Common myeloid progenitor, CD34-positive (primary cell): ENCODE measurements at regions not wholly inside any gene's neighbourhood (a gene's known extent, or its start where the extent isn't known, plus 50 kb on each side); places are given as distances from the start of the nearest gene placed in this dataset.

ENCODE experiments used
- CTCF ChIA-PET: fragments of 350-600 bp; sonication (Branson Sonifier 250); formaldehyde crosslinking; loops from one replicate; lab custom pipeline; 2021; ENCODE audit warnings: antibody characterized with exemption; lab: Charles Lee
- POLR2A ChIA-PET: fragments of 350-600 bp; sonication (Branson Sonifier 250); formaldehyde crosslinking; loops from one replicate; lab custom pipeline; 2021; ENCODE audit warnings: antibody characterized with exemption; lab: Charles Lee
- DNase-seq, 3 donors: peaks; one replicate each; pipeline versions ENCODE4 v3.0.0 to v3.0.0-alpha.2; 2013
- H3K27ac ChIP-seq, 2 experiments: 1 replicate in 1 of 2; 2 replicates in 1 of 2; pipeline ENCODE4 v1.7.0; 2013; ENCODE audit warnings: inconsistent platforms in 2 of 2, low read length in 2 of 2, mild to moderate bottlenecking in 2 of 2, low read depth in 1 of 2, moderate library complexity in 1 of 2; ENCODE audit not compliant: severe bottlenecking in 2 of 2, insufficient read depth in 1 of 2, poor library complexity in 1 of 2
- H3K27me3 ChIP-seq, 5 experiments: replicated peaks in 2 of 5; 1 replicate in 3 of 5; 2 replicates in 2 of 5; pipeline versions ENCODE4 v1.6.1 to v1.7.0; 2013; ENCODE audit warnings: low read length in 4 of 5, mild to moderate bottlenecking in 2 of 5, moderate library complexity in 2 of 5, inconsistent platforms in 1 of 5; ENCODE audit not compliant: insufficient read depth in 5 of 5, control insufficient read depth in 4 of 5
- H3K36me3 ChIP-seq, 4 experiments: 1 replicate in 2 of 4; 2 replicates in 2 of 4; pipeline versions ENCODE4 v1.6.1 to v1.7.0; 2013; ENCODE audit warnings: low read length in 3 of 4, control low read depth in 1 of 4, mild to moderate bottlenecking in 1 of 4; ENCODE audit not compliant: control insufficient read depth in 4 of 4, insufficient read depth in 4 of 4
- H3K4me1 ChIP-seq, 4 experiments: 1 replicate in 3 of 4; 2 replicates in 1 of 4; pipeline versions ENCODE4 v1.6.1 to v1.7.1; 2013; ENCODE audit warnings: low read length in 3 of 4, mild to moderate bottlenecking in 3 of 4, control low read depth in 1 of 4, inconsistent platforms in 1 of 4, moderate library complexity in 1 of 4; ENCODE audit not compliant: control insufficient read depth in 4 of 4, insufficient read depth in 4 of 4; ENCODE audit errors: control extremely low read depth in 1 of 4
- H3K4me3 ChIP-seq, 7 experiments: 1 replicate in 4 of 7; 2 replicates in 3 of 7; pipeline versions ENCODE4 v1.5.1 to v1.7.0; 2013; ENCODE audit warnings: mild to moderate bottlenecking in 7 of 7, low read length in 6 of 7, moderate library complexity in 6 of 7, inconsistent platforms in 2 of 7, low read depth in 2 of 7, control low read depth in 1 of 7; ENCODE audit not compliant: insufficient read depth in 4 of 7, control insufficient read depth in 1 of 7; ENCODE audit errors: extremely low read depth in 1 of 7
- H3K9me3 ChIP-seq, 5 experiments: 1 replicate in 4 of 5; 2 replicates in 1 of 5; pipeline versions ENCODE4 v1.6.1 to v1.7.1; 2013; ENCODE audit warnings: low read length in 4 of 5, mild to moderate bottlenecking in 2 of 5, inconsistent platforms in 1 of 5, low read depth in 1 of 5, moderate library complexity in 1 of 5; ENCODE audit not compliant: control insufficient read depth in 4 of 5, insufficient read depth in 2 of 5; ENCODE audit errors: control extremely low read depth in 1 of 5
- WGBS: methylation state at CpG from one replicate; pipeline ENCODE4 v1.1.5; 2013; ENCODE audit not compliant: insufficient coverage; 5-methylcytosine and 5-hydroxymethylcytosine counted together

DNA sequence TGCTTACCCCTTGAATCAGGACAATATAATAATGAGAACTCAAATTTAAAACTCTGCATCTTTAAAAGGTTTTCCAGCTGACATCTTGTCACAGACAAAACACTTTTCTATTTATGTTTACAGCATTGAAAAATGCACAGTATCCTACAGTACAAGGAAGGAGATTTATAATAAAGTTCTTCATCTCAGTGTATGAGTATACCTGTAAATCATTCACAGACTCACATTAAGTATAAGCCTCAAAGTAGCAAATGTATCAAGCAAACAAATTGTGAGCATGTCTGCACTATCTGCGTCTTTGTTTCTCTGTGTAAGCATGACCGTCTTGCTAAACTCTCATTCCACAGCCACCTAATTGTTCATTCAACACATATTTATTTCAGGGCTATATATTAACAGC, 52.8 kb downstream of the PPP1R2C start:
- Histone ChIP-seq H3K9me3 (peaks cover 0 to 4% (median 0%) of the 10 kb centered on the region in 5 experiments), H3K36me3 (no peaks in the 10 kb centered on the region), H3K27me3 (no peaks in the 10 kb centered on the region), H3K4me1 (no peaks in the 10 kb centered on the region), H3K4me3 (no peak overlapping the region), H3K27ac (no peak overlapping the region)
- CTCF ChIA-PET, result interaction anchor here (1.8 kb wide), 1 partner anchor 9 kb away, joined by 7 read pairs; no protein-coding TSS in a partner anchor
- DNase-seq, result no peak
- WGBS, result 96% methylated on average over 2 of the region's 2 CpGs
- POLR2A ChIA-PET, result no interaction called here

DNA sequence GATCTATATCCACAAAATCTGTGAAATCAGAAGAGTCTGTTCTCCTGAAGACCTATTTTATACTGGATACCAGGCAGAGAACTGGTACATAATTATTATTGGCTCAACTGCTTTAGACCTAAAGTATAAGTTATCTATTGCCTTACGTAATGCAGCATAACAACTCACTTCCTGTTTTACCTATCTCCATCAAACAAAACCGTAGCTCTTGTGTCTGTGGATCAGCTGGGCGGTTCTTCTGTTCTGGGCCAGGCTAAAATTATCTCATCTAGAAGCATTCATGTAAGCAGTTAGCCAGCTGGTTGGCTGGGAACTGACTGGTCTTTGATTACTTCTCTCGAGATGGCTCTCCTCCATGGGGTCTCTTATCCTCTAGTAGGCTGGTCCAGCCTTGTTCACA, 57.8 kb downstream of the PPP1R2C start:
- no peak overlapping the region for H3K27ac ChIP-seq
- peaks cover 0 to 2% (median 2%) of the 10 kb centered on the region in 4 experiments for H3K4me1 ChIP-seq
- ChIA-PET POLR2A (interaction anchor here (0.6 kb wide), 1 partner anchor 581 kb away, joined by 3 read pairs; no protein-coding TSS in a partner anchor), CTCF (no interaction called here)
- H3K27me3 ChIP-seq, result no peaks in the 10 kb centered on the region
- WGBS, result 60% methylated on average over 3 of the region's 4 CpGs
- H3K9me3 ChIP-seq, result peaks cover 0 to 4% (median 0%) of the 10 kb centered on the region in 5 experiments
- no peaks in the 10 kb centered on the region for H3K36me3 ChIP-seq
- DNase-seq, result peak in 2 of 3 donors; percentile 12 to 19
- no peak overlapping the region for H3K4me3 ChIP-seq

DNA sequence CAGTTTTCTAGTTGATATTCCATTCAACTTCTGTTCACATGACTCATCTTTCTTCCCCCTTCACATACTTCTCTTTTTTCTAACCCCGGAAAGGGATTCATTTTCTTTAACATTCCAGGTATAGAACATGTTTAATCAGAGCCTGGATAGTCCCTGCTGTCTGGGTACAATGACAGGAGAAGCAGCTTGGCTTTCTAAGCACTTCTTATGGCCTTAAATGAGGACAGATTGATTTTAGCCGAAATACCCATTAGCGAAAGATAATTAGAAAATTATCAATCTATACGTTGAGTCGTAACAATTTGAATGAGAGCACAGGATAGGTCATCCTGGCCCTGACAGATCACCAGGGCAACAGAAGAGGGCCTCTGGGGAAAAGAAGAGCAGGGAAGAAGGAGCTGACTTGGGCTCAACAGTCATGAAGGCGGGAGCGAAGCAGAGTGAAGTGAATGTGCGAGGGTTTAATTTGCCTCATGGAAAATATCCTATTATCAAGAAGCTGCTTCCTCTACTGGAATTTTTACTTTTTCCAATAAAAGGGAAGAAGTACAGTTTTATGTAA, 62.2 kb downstream of the PPP1R2C start:
- WGBS, result 71% methylated on average over 5 of the region's 8 CpGs
- Histone ChIP-seq H3K36me3 (no peaks in the 10 kb centered on the region), H3K27ac (no peak overlapping the region), H3K4me3 (no peak overlapping the region), H3K9me3 (peaks cover 0 to 4% (median 0%) of the 10 kb centered on the region in 5 experiments), H3K27me3 (peaks cover 0 to 3% (median 0%) of the 10 kb centered on the region in 5 experiments), H3K4me1 (peaks cover 0 to 8% (median 3%) of the 10 kb centered on the region in 4 experiments)
- ChIA-PET CTCF (interaction anchor here (0.8 to 2.0 kb wide), 6 partner anchors 9 to 309 kb away, joined by 3 to 7 read pairs (median 3); no protein-coding TSS in a partner anchor), POLR2A (no interaction called here)
- no peak for DNase-seq

DNA sequence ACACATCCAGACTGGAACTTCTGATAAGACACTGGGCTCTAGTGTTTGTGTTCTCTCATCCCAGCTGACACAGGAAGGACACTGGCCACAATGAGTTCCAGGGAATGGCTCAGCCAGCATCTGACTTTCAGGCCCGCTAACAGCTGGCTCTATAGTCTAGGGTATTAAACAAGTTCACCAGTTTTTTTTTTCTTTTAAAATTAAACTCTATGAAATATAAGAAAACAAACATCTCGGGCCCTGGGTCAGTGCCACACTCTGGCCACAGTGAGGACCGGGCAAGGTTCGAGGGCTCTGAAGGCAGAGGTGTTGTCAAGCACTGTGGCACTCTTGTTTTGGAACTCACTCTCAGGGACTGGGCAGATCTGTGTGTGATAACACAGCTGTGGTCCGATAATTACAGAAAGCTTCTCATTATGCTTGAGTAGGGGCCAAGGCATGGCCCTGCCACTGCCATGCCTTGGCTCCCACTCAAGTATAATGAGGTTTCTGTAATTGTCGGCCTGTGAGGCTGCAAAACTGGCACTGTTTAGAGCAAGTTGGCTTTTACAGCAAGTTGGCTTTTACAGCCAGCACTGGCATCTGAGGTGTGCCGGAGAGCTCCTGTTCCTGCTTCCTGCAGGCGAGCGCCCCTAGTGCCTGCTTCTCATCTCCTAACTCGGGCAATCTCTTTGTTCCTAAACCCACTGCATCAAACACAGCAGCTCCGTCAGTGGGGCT, 62.8 kb downstream of the PPP1R2C start:
- peak; percentile 31 to 78 (median 69) for DNase-seq
- peak overlapping the region in 2 of 7 experiments; percentile 6 to 54 for H3K4me3 ChIP-seq
- H3K9me3 ChIP-seq, result no peaks in the 10 kb centered on the region
- CTCF ChIA-PET, result interaction anchor here (0.8 to 2.0 kb wide), 6 partner anchors 9 to 310 kb away, joined by 3 to 7 read pairs (median 3); no protein-coding TSS in a partner anchor
- POLR2A ChIA-PET, result no interaction called here
- 26% methylated on average over 10 of the region's 11 CpGs for WGBS
- H3K27ac ChIP-seq, result no peak overlapping the region
- H3K27me3 ChIP-seq, result peaks cover 0 to 3% (median 0%) of the 10 kb centered on the region in 5 experiments
- H3K4me1 ChIP-seq, result peaks cover 0 to 8% (median 3%) of the 10 kb centered on the region in 4 experiments
- H3K36me3 ChIP-seq, result no peaks in the 10 kb centered on the region

DNA sequence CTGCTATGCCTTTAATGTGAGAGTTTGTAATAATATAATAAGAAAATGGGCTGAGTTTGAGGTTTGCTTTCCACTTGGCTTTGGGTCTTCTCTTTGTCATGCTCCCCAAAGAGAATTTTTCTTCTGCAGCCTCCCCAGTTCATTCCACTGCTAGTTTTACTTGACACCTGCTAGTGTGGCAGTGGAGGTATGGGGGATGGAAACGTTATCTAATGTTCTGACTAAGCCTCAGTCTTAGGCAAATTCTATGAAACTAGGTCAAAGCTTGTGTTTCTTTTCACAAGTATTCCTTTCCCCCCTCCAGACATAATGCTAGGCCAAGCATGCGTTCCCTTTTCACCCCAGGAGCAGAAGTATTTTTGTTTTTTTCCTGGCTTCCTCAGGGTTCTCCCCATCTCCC, 67.5 kb downstream of the PPP1R2C start:
- Histone ChIP-seq H3K4me3 (no peak overlapping the region), H3K36me3 (no peaks in the 10 kb centered on the region), H3K9me3 (no peaks in the 10 kb centered on the region), H3K27me3 (peaks cover 0 to 3% (median 0%) of the 10 kb centered on the region in 5 experiments), H3K27ac (no peak overlapping the region), H3K4me1 (peaks cover 0 to 8% (median 3%) of the 10 kb centered on the region in 4 experiments)
- DNase-seq, result no peak
- CTCF ChIA-PET, result no interaction called here
- POLR2A ChIA-PET, result no interaction called here
- 100% methylated on average over 2 of the region's 2 CpGs for WGBS

DNA sequence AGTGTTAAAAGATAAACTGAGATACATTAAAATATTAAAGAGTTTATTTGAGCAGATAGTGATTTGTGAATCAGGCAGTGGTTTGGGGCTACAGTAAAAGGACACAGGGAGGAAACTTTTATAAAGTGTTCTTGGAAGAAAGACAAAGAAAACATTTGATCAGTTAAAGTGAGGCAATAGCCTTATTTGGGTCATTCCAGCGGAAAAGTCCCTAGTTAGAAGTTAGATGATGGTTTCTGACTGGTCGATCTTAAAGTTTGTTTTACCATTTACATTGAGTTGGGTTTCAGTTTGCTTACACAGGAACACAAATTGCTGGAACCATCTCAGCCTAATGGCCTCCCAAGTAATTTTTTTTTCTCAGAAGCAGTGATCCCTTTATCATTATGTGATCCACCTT, 69.7 kb downstream of the PPP1R2C start:
- CTCF ChIA-PET, result no interaction called here
- Histone ChIP-seq H3K4me3 (no peak overlapping the region), H3K36me3 (no peaks in the 10 kb centered on the region), H3K4me1 (no peaks in the 10 kb centered on the region), H3K9me3 (no peaks in the 10 kb centered on the region), H3K27me3 (peaks cover 0 to under 1% (median 0%) of the 10 kb centered on the region in 5 experiments), H3K27ac (no peak overlapping the region)
- DNase-seq, result no peak
- WGBS, result 100% methylated on average over 1 of the region's 2 CpGs
- POLR2A ChIA-PET, result no interaction called here

DNA sequence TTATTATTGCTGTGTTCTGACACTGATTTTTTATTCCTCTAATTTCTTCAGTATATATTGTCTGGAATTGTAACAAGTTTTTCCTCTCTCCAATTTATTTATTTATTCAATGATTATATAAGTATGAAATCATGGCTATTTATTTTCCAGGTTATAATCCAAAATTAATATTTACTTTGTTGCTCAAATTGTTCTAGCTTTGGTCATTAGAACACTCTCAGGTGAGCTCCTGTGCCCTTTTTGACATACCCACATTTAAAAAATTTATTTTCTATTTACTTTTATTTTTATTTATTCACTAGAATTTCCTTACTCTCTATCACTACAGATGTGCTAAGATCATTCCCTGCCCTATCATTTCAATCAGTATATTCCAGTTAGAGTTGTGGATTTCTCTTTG, 70.2 kb downstream of the PPP1R2C start:
- H3K27me3 ChIP-seq, result no peaks in the 10 kb centered on the region
- no peak overlapping the region for H3K4me3 ChIP-seq
- no peaks in the 10 kb centered on the region for H3K36me3 ChIP-seq
- no peak for DNase-seq
- H3K4me1 ChIP-seq, result no peaks in the 10 kb centered on the region
- POLR2A ChIA-PET, result no interaction called here
- H3K27ac ChIP-seq, result no peak overlapping the region
- H3K9me3 ChIP-seq, result no peaks in the 10 kb centered on the region
- CTCF ChIA-PET, result no interaction called here
